ENCODE measurements at regions not wholly inside any gene's neighbourhood (a gene's known extent, or its start where the extent isn't known, plus 50 kb on each side); places are given as distances from the start of the nearest gene placed in this dataset.

- TF ChIP-seq ZNF462 (CRISPR knock-in tag; IDR thresholded peaks at IDR 0.05) = no peak
- TF ChIP-seq EZH2phosphoT487 (IDR thresholded peaks at IDR 0.05; ENCODE audit: unreplicated experiment) = no peak
- TF ChIP-seq STAT1 (IDR thresholded peaks at IDR 0.05; ENCODE audit: unreplicated experiment) = no peak
- no peak for TF ChIP-seq EZH2 (IDR thresholded peaks at IDR 0.05; ENCODE audit: low read depth, unreplicated experiment)
- TF ChIP-seq POLR2AphosphoS5 (IDR thresholded peaks at IDR 0.05; ENCODE audit: low read depth) = no peak
- TF ChIP-seq CREB1 (CRISPR knock-in tag; IDR thresholded peaks at IDR 0.05; ENCODE audit: low read depth) = no peak
Observed at GRCh38 chr2:212814941-212815340, 276.3 kb upstream of the ERBB4 start (continued).

GRCh38 chr2:212811921-212812320, 273.3 kb upstream of the ERBB4 start:
- Mint-ChIP-seq H3K36me3 (ENCODE audit: low read depth) (no peaks in the 10 kb centered on the region), H3K27ac (no peak overlapping the region), H3K9me3 (no peaks in the 10 kb centered on the region), H3K4me1 (no peaks in the 10 kb centered on the region), H3K27me3 (ENCODE audit: insufficient read depth, low read depth, poor library complexity) (peaks cover 2% of the 10 kb centered on the region), H3K4me3 (no peak overlapping the region)
- Histone ChIP-seq H3K36me3 (ENCODE audit: insufficient read depth) (no peaks in the 10 kb centered on the region), H4K20me1 (replicated peaks; ENCODE audit: insufficient read depth) (no peaks in the 10 kb centered on the region), H3K4me2 (no peak overlapping the region), H3K27me3 (ENCODE audit: insufficient read depth) (no peaks in the 10 kb centered on the region), H3K27ac (ENCODE audit: low read depth) (no peak overlapping the region), H2AFZ (peak overlapping the region; percentile 66; the same call in 1 of the 2 replicates), H3K4me1 (ENCODE audit: insufficient read depth) (no peaks in the 10 kb centered on the region), H3K4me3 (no peak overlapping the region), H3K79me2 (replicated peaks; ENCODE audit: insufficient read depth) (no peaks in the 10 kb centered on the region), H3F3A (replicated peaks; ENCODE audit: low read depth) (no peaks in the 10 kb centered on the region), H3K9me2 (ENCODE audit: insufficient read depth) (no peaks in the 10 kb centered on the region)
- no peak for ATAC-seq
- DNase-seq (ENCODE audit: low spot score) = peak; percentile 1
- TF ChIP-seq ZNF114 (CRISPR knock-in tag; IDR thresholded peaks at IDR 0.05) (no peak), EZH2phosphoT487 (IDR thresholded peaks at IDR 0.05; ENCODE audit: unreplicated experiment) (no peak), JUNB (IDR thresholded peaks at IDR 0.05; ENCODE audit: unreplicated experiment) (no peak), CREB1 (CRISPR knock-in tag; IDR thresholded peaks at IDR 0.05; ENCODE audit: low read depth) (no peak), POLR2AphosphoS5 (IDR thresholded peaks at IDR 0.05; ENCODE audit: low read depth) (no peak), EZH2 (IDR thresholded peaks at IDR 0.05; ENCODE audit: low read depth, unreplicated experiment) (no peak), CTCF (conservative IDR thresholded peaks at IDR 0.05; ENCODE audit: low read depth in 2 of 2) (no peak)

Data from GM23338 (cell line).